ENCODE measurements at regions not wholly inside any gene's neighbourhood (a gene's known extent, or its start where the extent isn't known, plus 50 kb on each side); places are given as distances from the start of the nearest gene placed in this dataset.

DNA sequence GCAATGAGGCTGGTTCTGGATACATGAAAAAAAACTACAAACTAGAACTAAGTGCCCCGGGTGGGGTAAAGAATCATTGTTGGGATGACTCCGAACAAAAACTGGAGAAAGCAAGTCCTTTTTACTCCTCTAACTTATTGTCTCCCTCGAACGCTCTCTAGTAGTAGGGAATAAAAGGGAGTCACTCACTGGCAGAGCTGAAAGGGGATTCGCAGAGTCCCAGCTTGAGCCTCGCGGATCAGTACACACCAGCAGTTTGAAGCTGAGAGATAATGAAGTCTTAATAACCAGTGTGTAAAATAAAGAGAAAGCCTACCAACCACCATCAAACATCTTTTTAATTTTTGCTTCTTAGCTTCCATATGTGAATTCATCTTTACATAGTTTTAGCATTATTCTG is 521.9 kb upstream of the ARX start:
- Mint-ChIP-seq H3K4me1 (no peaks in the 10 kb centered on the region), H3K9me3 (peaks cover 6% of the 10 kb centered on the region), H3K27me3 (ENCODE audit: low read depth) (no peaks in the 10 kb centered on the region), H3K4me3 (no peak overlapping the region), H3K27ac (no peak overlapping the region), H3K36me3 (no peaks in the 10 kb centered on the region)
- no peak for ATAC-seq
- CTCF ChIA-PET = no interaction called here
- TF ChIP-seq ZNF232 (CRISPR knock-in tag; IDR thresholded peaks at IDR 0.05) = no peak
- no peak for TF ChIP-seq ZNF416 (CRISPR knock-in tag; IDR thresholded peaks at IDR 0.05)
- no peak for TF ChIP-seq TEAD1 (CRISPR knock-in tag; IDR thresholded peaks at IDR 0.05)
- TF ChIP-seq FOXP1 (CRISPR knock-in tag; IDR thresholded peaks at IDR 0.05; ENCODE audit: borderline replicate concordance) = no peak
- no peak for TF ChIP-seq NR1H2 (CRISPR knock-in tag; IDR thresholded peaks at IDR 0.05)
- no peak for TF ChIP-seq ZNF138 (CRISPR knock-in tag; conservative IDR thresholded peaks at IDR 0.05)
- no peak for TF ChIP-seq ZNF281 (CRISPR knock-in tag; IDR thresholded peaks at IDR 0.05)
- TF ChIP-seq, protein P1, sequence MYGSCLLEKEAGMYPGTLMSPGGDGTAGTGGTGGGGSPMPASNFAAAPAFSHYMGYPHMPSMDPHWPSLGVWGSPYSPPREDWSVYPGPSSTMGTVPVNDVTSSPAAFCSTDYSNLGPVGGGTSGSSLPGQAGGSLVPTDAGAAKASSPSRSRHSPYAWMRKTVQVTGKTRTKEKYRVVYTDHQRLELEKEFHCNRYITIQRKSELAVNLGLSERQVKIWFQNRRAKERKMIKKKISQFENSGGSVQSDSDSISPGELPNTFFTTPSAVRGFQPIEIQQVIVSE (CRISPR knock-in tag; IDR thresholded peaks at IDR 0.05; ENCODE audit: borderline replicate concordance) = no peak
- TF ChIP-seq OVOL2 (CRISPR knock-in tag; IDR thresholded peaks at IDR 0.05; ENCODE audit: borderline replicate concordance) = no peak
- TF ChIP-seq MXD4 (CRISPR knock-in tag; IDR thresholded peaks at IDR 0.05; ENCODE audit: borderline replicate concordance) = no peak
- no peak for TF ChIP-seq ZNF121 (CRISPR knock-in tag; IDR thresholded peaks at IDR 0.05)
- TF ChIP-seq JAZF1 (CRISPR knock-in tag; IDR thresholded peaks at IDR 0.05) = no peak
- TF ChIP-seq ETV6 (CRISPR knock-in tag; IDR thresholded peaks at IDR 0.05) = no peak
- no peak for TF ChIP-seq FOXK1 (CRISPR knock-in tag; IDR thresholded peaks at IDR 0.05)
- POLR2A ChIA-PET = interaction anchor here (0.5 kb wide), 1 partner anchor 1005 kb away, joined by 3 read pairs; no protein-coding TSS in a partner anchor
- no peak for DNase-seq (ENCODE audit: low spot score)

GRCh38 chrX:25544641-25545040 is 528.9 kb upstream of the ARX start:
- TF ChIP-seq ZNF532 (CRISPR knock-in tag; IDR thresholded peaks at IDR 0.05; ENCODE audit: borderline replicate concordance) (no peak), ZNF396 (CRISPR knock-in tag; IDR thresholded peaks at IDR 0.05; ENCODE audit: borderline replicate concordance) (no peak), SMAD3 (CRISPR knock-in tag; IDR thresholded peaks at IDR 0.05; ENCODE audit: borderline replicate concordance) (no peak), ZNF416 (CRISPR knock-in tag; IDR thresholded peaks at IDR 0.05) (no peak), ZNF138 (CRISPR knock-in tag; conservative IDR thresholded peaks at IDR 0.05) (no peak), NFYB (CRISPR knock-in tag; conservative IDR thresholded peaks at IDR 0.05; ENCODE audit: low read depth) (no peak), MYBL2 (CRISPR knock-in tag; IDR thresholded peaks at IDR 0.05) (no peak), MLX (CRISPR knock-in tag; IDR thresholded peaks at IDR 0.05) (no peak), SOX15 (CRISPR knock-in tag; IDR thresholded peaks at IDR 0.05) (no peak)
- TF ChIP-seq, protein P2, sequence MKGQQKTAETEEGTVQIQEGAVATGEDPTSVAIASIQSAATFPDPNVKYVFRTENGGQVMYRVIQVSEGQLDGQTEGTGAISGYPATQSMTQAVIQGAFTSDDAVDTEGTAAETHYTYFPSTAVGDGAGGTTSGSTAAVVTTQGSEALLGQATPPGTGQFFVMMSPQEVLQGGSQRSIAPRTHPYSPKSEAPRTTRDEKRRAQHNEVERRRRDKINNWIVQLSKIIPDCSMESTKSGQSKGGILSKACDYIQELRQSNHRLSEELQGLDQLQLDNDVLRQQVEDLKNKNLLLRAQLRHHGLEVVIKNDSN (CRISPR knock-in tag; IDR thresholded peaks at IDR 0.05) = no peak
- CTCF ChIA-PET = interaction anchor here (1.1 kb wide), 1 partner anchor 21 kb away, joined by 3 read pairs; no protein-coding TSS in a partner anchor
- no peak for ATAC-seq

More at GRCh38 chrX:25544641-25545040, 528.9 kb upstream of the ARX start:
- no peak for DNase-seq (ENCODE audit: low spot score)
- H3K27me3 Mint-ChIP-seq (ENCODE audit: low read depth) = no peaks in the 10 kb centered on the region
- no peaks in the 10 kb centered on the region for H3K36me3 Mint-ChIP-seq
- no peak overlapping the region for H3K4me3 Mint-ChIP-seq
- H3K4me1 Mint-ChIP-seq = no peaks in the 10 kb centered on the region
- POLR2A ChIA-PET = no interaction called here
- no peak overlapping the region for H3K27ac Mint-ChIP-seq
- peaks cover 6% of the 10 kb centered on the region for H3K9me3 Mint-ChIP-seq
